Cardiac muscle cell (in vitro differentiated cells and primary cell): ENCODE measurements at regions not wholly inside any gene's neighbourhood (a gene's known extent, or its start where the extent isn't known, plus 50 kb on each side); places are given as distances from the start of the nearest gene placed in this dataset.

ENCODE experiments used
- DNase-seq, 2 donors: peaks; one replicate each; pipeline versions ENCODE4 v3.0.0 to v3.0.0-alpha.2; 2010 to 2017; ENCODE audit warnings: low read depth in 1 of 2, low spot score in 1 of 2
- H3K27ac ChIP-seq: fragments of 200-600 bp; sonication (generic); 2 replicates; pipeline ENCODE4 v1.5.1; 2016
- H3K27me3 ChIP-seq: fragments of 200-600 bp; sonication (generic); 2 replicates; pipeline ENCODE4 v1.6.0; 2016; ENCODE audit warnings: control low read depth
- H3K36me3 ChIP-seq: fragments of 200-600 bp; sonication (generic); 2 replicates; pipeline ENCODE4 v1.5.1; 2016; ENCODE audit warnings: control low read depth
- H3K4me1 ChIP-seq: fragments of 200-600 bp; sonication (generic); 2 replicates; pipeline ENCODE4 v1.8.1; 2017; ENCODE audit warnings: low read depth, mild to moderate bottlenecking, mixed run types
- H3K4me3 ChIP-seq: fragments of 200-600 bp; sonication (generic); 2 replicates; pipeline ENCODE4 v1.5.1; 2016; ENCODE audit warnings: mild to moderate bottlenecking
- H3K9me3 ChIP-seq: fragments of 200-600 bp; sonication (generic); 2 replicates; pipeline ENCODE4 v1.5.1; 2017; ENCODE audit warnings: low read depth, mild to moderate bottlenecking, control low read depth
- TF ChIP-seq, protein P1 (sequence below): IDR thresholded peaks from 2 replicates; pipeline ENCODE4 v1.5.1; 2012; ENCODE audit warnings: low read depth, mild to moderate bottlenecking, low read length

DNA sequence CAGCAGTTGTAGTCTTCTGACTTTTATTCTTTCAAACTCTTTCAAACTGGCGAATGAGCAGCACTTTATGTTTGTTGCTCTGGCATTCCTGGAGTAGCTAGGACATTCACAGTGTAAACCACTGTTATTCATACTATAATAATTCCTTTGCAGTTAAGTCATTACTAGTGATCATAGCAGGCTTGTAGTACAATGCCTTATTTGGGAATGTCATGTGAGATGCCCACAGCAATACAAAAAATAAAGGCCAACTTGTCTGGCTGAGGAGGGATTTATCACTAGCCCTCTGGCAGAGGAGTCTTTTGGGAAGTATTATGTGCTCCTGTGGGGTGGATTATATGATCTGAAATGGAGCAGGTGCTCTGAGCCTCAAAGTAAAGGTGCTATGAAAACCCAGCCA, 197.2 kb downstream of the VGLL3 start:
- DNase-seq = peak; percentile 28 to 95
- Histone ChIP-seq H3K4me3 (no peak overlapping the region), H3K9me3 (no peaks in the 10 kb centered on the region), H3K27ac (no peak overlapping the region), H3K4me1 (no peaks in the 10 kb centered on the region), H3K36me3 (no peaks in the 10 kb centered on the region), H3K27me3 (no peaks in the 10 kb centered on the region)
- TF ChIP-seq, protein P1, sequence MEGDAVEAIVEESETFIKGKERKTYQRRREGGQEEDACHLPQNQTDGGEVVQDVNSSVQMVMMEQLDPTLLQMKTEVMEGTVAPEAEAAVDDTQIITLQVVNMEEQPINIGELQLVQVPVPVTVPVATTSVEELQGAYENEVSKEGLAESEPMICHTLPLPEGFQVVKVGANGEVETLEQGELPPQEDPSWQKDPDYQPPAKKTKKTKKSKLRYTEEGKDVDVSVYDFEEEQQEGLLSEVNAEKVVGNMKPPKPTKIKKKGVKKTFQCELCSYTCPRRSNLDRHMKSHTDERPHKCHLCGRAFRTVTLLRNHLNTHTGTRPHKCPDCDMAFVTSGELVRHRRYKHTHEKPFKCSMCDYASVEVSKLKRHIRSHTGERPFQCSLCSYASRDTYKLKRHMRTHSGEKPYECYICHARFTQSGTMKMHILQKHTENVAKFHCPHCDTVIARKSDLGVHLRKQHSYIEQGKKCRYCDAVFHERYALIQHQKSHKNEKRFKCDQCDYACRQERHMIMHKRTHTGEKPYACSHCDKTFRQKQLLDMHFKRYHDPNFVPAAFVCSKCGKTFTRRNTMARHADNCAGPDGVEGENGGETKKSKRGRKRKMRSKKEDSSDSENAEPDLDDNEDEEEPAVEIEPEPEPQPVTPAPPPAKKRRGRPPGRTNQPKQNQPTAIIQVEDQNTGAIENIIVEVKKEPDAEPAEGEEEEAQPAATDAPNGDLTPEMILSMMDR = no peak

DNA sequence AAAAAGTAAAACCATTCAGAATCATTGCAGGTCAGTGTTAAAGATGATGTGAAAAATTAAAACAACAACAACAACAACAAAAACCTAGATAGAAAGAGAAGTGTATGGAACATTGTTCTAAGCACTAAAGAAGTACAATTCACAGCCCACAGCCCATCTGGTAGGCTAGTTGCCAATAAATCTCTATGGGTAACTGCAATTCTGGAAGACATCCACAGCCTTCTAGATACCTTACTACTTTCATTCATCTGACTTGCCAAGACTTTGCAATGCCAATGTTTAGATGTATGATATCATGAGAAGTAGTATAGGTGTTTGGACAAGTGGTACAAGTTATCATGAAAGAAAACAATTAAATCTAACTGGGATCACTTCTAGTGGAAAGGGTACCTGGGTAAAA, 198.6 kb downstream of the VGLL3 start:
- Histone ChIP-seq H3K27me3 (no peaks in the 10 kb centered on the region), H3K36me3 (no peaks in the 10 kb centered on the region), H3K27ac (no peak overlapping the region), H3K4me3 (no peak overlapping the region), H3K4me1 (no peaks in the 10 kb centered on the region), H3K9me3 (no peaks in the 10 kb centered on the region)
- TF ChIP-seq, protein P1 = no peak
- DNase-seq = peak in 1 of 2 donors; percentile 57

DNA sequence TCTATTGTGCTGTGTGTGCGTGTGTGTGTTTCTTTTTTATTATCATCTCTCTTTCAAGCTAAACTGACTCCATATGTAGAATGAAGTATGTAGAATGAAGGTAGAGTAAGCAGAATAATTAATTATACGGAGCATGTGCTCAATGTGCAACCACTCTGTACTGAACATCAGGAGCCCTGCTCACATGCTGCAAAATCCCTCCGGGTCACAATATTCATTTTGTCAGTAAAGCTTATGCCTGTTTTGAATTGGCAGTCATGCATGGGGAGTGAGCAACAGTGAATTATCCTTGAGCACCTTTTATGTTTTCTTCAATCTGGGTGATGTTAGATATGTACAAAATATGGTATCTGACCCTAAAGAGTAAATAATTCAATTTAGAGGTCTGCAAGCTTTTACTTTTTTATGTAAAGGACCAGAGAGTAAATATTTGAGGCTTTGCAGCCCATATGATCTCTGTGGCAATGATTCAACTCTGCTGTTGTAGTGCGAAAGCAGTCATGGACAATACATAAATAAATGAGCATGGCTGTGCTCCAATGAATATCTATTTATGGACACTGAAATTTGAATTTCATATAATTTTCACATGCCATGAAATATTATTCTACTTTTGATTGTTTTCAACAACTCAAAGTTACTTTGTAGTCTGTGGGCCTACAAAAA, 199.9 kb downstream of the VGLL3 start:
- TF ChIP-seq, protein P1 = no peak
- no peak overlapping the region for H3K27ac ChIP-seq
- no peaks in the 10 kb centered on the region for H3K36me3 ChIP-seq
- no peaks in the 10 kb centered on the region for H3K4me1 ChIP-seq
- H3K4me3 ChIP-seq = no peak overlapping the region
- no peaks in the 10 kb centered on the region for H3K27me3 ChIP-seq
- no peak for DNase-seq
- no peaks in the 10 kb centered on the region for H3K9me3 ChIP-seq

DNA sequence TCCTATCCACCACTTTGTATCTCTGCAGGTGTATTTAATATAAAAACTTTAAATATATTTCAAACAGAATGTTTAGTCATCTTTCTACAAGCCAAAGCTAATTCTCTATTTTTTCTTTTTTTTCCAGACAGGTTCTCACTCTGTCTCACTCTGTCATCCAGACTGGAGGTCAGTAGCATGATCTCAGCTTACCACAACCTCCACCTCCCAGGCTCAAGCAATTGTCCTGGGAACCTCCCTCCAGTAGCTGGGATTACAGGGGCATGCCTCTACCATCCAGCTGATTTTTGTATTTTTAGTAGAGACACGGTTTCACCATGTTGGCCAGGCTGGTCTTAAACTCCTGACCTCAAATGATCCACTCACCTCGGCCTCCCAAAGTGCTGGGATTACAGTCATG, 202.6 kb downstream of the VGLL3 start:
- Histone ChIP-seq H3K27ac (no peak overlapping the region), H3K36me3 (no peaks in the 10 kb centered on the region), H3K27me3 (no peaks in the 10 kb centered on the region), H3K9me3 (no peaks in the 10 kb centered on the region), H3K4me1 (no peaks in the 10 kb centered on the region), H3K4me3 (no peak overlapping the region)
- TF ChIP-seq, protein P1 = no peak
- DNase-seq = no peak

DNA sequence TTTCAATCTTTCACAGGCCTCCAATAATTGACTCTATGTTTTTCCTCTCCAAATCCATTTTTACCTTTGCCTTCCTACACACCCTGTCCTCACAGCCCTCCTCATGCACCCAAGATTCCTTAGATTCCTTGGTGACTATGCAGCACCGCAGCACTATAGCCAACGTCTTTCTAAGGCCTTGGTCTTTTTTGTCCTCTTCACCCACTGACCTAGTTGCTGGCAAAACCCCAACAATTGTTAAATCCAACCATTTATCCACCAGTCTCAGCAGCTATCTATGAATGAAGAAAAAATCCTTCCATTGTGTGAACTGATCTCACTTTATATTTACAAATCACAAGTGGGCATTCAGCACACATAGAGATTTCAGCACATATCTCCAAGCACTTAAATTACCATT, 203.9 kb downstream of the VGLL3 start:
- TF ChIP-seq, protein P1 = no peak
- H3K4me1 ChIP-seq = no peaks in the 10 kb centered on the region
- peak in 1 of 2 donors; percentile 53 for DNase-seq
- no peaks in the 10 kb centered on the region for H3K9me3 ChIP-seq
- H3K36me3 ChIP-seq = no peaks in the 10 kb centered on the region
- no peak overlapping the region for H3K4me3 ChIP-seq
- no peak overlapping the region for H3K27ac ChIP-seq
- H3K27me3 ChIP-seq = no peaks in the 10 kb centered on the region
